ENCODE measurements at regions not wholly inside any gene's neighbourhood (a gene's known extent, or its start where the extent isn't known, plus 50 kb on each side); places are given as distances from the start of the nearest gene placed in this dataset.
"Not testable (repeated sequence)": the region's sequence is repeated elsewhere in the genome, so short reads cannot be mapped to it uniquely, and the experiment has no call there.

DNA sequence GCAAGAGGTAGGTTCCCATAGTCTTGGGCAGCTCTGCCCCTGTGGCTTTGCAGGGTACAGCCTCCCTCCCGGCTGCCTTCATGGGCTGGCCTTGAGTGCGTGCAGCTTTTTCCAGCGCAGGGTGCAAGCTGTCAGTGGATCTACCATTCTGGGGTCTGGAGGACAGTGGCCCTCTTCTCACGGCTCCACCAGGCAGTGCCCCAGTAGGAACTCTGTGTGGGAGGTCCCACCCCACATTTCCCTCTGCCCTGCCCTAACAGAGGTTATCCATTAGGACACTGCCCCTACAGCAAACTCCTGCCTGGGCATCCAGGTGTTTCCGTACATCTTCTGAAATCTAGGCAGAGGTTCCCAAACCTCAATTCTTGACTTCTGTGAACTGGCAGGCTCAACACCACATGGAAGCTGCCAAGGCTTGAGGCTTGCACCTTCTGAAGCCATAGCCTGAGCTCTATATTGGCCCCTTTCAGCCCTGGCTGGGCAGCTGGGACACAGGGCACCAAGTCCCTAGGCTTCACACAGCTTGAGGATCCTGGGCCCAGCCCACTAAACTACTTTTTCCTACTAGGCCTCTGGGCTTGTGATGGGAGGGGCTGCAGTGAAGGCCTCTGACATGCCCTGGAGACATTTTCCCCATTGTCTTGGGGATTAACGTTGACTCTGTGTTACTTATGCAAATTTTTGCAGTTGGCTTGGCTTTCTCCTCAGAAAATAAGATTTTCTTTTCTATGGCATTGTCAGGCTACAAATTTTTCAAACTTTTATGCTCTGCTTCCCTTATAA is 482.7 kb downstream of the CNTN3 start:
- TF ChIP-seq, protein P1, sequence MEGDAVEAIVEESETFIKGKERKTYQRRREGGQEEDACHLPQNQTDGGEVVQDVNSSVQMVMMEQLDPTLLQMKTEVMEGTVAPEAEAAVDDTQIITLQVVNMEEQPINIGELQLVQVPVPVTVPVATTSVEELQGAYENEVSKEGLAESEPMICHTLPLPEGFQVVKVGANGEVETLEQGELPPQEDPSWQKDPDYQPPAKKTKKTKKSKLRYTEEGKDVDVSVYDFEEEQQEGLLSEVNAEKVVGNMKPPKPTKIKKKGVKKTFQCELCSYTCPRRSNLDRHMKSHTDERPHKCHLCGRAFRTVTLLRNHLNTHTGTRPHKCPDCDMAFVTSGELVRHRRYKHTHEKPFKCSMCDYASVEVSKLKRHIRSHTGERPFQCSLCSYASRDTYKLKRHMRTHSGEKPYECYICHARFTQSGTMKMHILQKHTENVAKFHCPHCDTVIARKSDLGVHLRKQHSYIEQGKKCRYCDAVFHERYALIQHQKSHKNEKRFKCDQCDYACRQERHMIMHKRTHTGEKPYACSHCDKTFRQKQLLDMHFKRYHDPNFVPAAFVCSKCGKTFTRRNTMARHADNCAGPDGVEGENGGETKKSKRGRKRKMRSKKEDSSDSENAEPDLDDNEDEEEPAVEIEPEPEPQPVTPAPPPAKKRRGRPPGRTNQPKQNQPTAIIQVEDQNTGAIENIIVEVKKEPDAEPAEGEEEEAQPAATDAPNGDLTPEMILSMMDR (IDR thresholded peaks at IDR 0.05) = not testable (repeated sequence)
- TF ChIP-seq POLR2A (IDR thresholded peaks at IDR 0.05) = not testable (repeated sequence)

Measured in breast epithelium (tissue), 3 donors.